Neural progenitor cell (in vitro differentiated cells): ENCODE measurements at regions not wholly inside any gene's neighbourhood (a gene's known extent, or its start where the extent isn't known, plus 50 kb on each side); places are given as distances from the start of the nearest gene placed in this dataset.

Experiments
- CTCF ChIP-seq: fragments of 200-600 bp; sonication (generic); IDR thresholded peaks from 2 replicates; pipeline ENCODE4 v1.5.1; 2017; ENCODE audit warnings: antibody characterized with exemption, mild to moderate bottlenecking
- EZH2 ChIP-seq: fragments of 200-600 bp; sonication (generic); IDR thresholded peaks from 2 replicates; pipeline ENCODE4 v1.6.1; 2017; ENCODE audit warnings: antibody characterized with exemption, mild to moderate bottlenecking, moderate library complexity

GRCh38 chr5:128597156-128597555 is 59.1 kb upstream of the FBN2 start:
- TF ChIP-seq CTCF = no peak
- TF ChIP-seq EZH2 = no peak
